Left ventricle myocardium inferior (tissue), 1 donor: ENCODE measurements at regions not wholly inside any gene's neighbourhood (a gene's known extent, or its start where the extent isn't known, plus 50 kb on each side); places are given as distances from the start of the nearest gene placed in this dataset.

Source experiments
- DNase-seq: peaks from one replicate; pipeline ENCODE4 v3.0.0-alpha.2; 2020
- H3K27ac ChIP-seq: fragments of 200-600 bp; replicated peaks from 2 replicates; pipeline ENCODE4 v1.8.0; 2021
- H3K27me3 ChIP-seq: fragments of 200-600 bp; 2 replicates; pipeline ENCODE4 v1.8.0; 2021; ENCODE audit warnings: low read depth
- H3K36me3 ChIP-seq: fragments of 200-600 bp; 2 replicates; pipeline ENCODE4 v1.8.0; 2021
- H3K4me1 ChIP-seq: fragments of 200-600 bp; 2 replicates; pipeline ENCODE4 v1.8.0; 2021
- H3K4me3 ChIP-seq: fragments of 200-600 bp; 2 replicates; pipeline ENCODE4 v1.8.0; 2021; ENCODE audit warnings: mild to moderate bottlenecking, moderate library complexity
- H3K9me3 ChIP-seq: fragments of 200-600 bp; replicated peaks from 2 replicates; pipeline ENCODE4 v1.8.0; 2021
- intact Hi-C: fragments of 100-400 bp; cut with micrococcal nuclease; formaldehyde crosslinking; loops from one replicate; pipeline ENCODE4 v1.11.0; 2022
- TF ChIP-seq, protein P1 (sequence below): fragments of 200-600 bp; IDR thresholded peaks from 2 replicates; pipeline ENCODE4 v1.8.0; 2021; ENCODE audit warnings: antibody characterized with exemption, mild to moderate bottlenecking, borderline replicate concordance
- donor health status: DM: no; HTN: yes; CAD: no; lungs with severe emphysema.

DNA sequence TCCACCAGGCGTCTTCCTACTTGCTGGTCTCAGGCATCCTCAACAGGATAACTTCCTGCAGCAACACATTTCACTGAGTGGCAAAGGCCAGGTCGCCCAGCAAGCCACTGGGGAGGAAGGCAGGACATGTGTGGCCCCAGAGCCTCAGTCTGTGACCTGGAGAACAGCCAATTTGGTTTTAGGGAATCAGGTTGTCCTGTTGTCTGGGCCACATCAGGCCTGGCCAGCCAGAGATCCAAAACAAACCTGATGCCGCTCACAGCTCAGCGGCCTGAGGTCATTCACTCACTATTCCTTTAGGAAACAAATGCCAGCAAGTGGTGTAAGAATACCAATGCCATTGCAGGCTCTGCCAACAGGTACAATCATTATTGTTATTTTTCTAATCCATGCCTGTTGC is 210.7 kb downstream of the VAPA start:
- Histone ChIP-seq H3K9me3 (peaks cover 7% of the 10 kb centered on the region), H3K27me3 (no peaks in the 10 kb centered on the region), H3K36me3 (no peaks in the 10 kb centered on the region), H3K4me1 (peaks cover 37% of the 10 kb centered on the region), H3K27ac (no peak overlapping the region), H3K4me3 (no peak overlapping the region)
- TF ChIP-seq, protein P1, sequence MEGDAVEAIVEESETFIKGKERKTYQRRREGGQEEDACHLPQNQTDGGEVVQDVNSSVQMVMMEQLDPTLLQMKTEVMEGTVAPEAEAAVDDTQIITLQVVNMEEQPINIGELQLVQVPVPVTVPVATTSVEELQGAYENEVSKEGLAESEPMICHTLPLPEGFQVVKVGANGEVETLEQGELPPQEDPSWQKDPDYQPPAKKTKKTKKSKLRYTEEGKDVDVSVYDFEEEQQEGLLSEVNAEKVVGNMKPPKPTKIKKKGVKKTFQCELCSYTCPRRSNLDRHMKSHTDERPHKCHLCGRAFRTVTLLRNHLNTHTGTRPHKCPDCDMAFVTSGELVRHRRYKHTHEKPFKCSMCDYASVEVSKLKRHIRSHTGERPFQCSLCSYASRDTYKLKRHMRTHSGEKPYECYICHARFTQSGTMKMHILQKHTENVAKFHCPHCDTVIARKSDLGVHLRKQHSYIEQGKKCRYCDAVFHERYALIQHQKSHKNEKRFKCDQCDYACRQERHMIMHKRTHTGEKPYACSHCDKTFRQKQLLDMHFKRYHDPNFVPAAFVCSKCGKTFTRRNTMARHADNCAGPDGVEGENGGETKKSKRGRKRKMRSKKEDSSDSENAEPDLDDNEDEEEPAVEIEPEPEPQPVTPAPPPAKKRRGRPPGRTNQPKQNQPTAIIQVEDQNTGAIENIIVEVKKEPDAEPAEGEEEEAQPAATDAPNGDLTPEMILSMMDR = no peak
- intact Hi-C loops = no loop called here
- DNase-seq = no peak

GRCh38 chr18:10124967-10125366 is 211.2 kb downstream of the VAPA start:
- peaks cover 3% of the 10 kb centered on the region for H3K9me3 ChIP-seq
- no peak overlapping the region for H3K27ac ChIP-seq
- DNase-seq = no peak
- intact Hi-C loops = no loop called here
- TF ChIP-seq, protein P1 = no peak
- no peak overlapping the region for H3K4me3 ChIP-seq
- peaks cover 39% of the 10 kb centered on the region for H3K4me1 ChIP-seq
- no peaks in the 10 kb centered on the region for H3K27me3 ChIP-seq
- no peaks in the 10 kb centered on the region for H3K36me3 ChIP-seq

DNA sequence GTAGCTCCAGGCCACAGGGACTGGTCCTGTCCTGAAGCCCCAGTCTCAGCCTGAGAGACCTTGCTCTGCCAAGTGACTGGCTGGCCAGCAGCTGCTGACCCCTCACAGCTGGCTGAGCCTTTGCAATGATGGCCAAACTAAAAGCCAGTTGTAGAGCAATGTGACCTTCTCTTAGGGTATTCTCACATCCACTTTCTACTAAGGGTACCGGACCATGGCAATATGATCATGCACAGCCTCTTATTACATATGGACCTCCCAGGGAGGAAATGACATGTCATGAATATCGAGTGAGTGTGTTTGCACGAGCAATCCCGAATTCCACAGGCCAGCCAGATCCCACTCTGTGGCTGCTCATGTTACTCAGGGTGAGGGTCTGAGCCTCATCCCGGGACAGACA is 213.9 kb downstream of the VAPA start:
- DNase-seq = no peak
- H3K36me3 ChIP-seq = no peaks in the 10 kb centered on the region
- H3K4me1 ChIP-seq = peaks cover 41% of the 10 kb centered on the region
- intact Hi-C loops = no loop called here
- no peak overlapping the region for H3K27ac ChIP-seq
- TF ChIP-seq, protein P1 = no peak
- H3K9me3 ChIP-seq = no peaks in the 10 kb centered on the region
- no peak overlapping the region for H3K4me3 ChIP-seq
- no peaks in the 10 kb centered on the region for H3K27me3 ChIP-seq

DNA sequence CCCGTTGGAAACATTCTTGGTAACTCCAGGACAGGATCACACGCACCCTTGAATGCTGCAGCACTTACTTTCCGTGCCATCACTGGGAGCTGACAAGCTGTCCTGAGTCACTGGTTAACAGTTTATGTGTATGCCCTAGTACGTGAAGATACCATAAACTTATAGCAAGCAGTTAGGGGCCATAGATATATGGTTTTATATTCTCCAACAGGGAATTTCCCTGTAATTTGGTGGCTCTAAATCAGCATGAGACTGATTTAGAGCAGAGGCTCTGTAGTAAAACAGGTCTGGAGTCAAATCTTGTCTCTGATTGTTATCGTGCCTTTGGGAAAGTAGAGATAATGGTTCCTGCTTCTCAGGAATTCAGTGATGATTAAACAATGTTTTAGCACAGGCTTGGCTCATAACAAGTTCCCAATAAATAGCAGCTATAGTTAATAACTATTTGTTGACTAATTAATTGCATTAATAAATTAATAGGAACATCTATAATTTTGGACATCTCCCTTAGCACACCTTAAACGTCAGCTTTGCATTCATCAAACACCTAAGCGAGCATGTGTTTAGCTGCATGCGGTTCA is 215.2 kb downstream of the VAPA start:
- Histone ChIP-seq H3K9me3 (no peaks in the 10 kb centered on the region), H3K4me1 (peaks cover 33% of the 10 kb centered on the region), H3K36me3 (no peaks in the 10 kb centered on the region), H3K4me3 (no peak overlapping the region), H3K27me3 (no peaks in the 10 kb centered on the region), H3K27ac (no peak overlapping the region)
- TF ChIP-seq, protein P1 = no peak
- DNase-seq = no peak
- intact Hi-C loops = no loop called here

DNA sequence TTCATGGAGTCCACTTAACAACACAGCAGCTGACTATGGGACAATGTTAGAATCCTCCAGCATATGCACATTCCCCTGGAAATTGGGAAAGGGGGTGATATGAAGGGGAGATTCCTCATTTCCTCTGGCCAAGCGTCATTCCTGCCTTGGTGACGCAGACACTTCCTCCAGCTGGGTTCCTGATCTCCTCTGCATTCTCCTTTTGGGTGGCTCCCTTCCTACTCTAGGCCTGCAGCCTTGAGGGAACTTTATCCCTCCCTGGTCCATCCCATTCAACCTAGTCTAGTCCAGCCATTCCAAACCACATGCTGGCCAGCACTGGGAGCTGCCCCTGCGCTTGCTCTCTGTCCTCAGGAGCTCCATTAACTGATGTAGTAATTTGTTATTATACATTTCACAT is 216.8 kb downstream of the VAPA start:
- DNase-seq = no peak
- peak overlapping the region; percentile 39 for H3K27ac ChIP-seq
- intact Hi-C loops = no loop called here
- H3K27me3 ChIP-seq = no peaks in the 10 kb centered on the region
- H3K4me3 ChIP-seq = no peak overlapping the region
- TF ChIP-seq, protein P1 = no peak
- no peaks in the 10 kb centered on the region for H3K36me3 ChIP-seq
- H3K4me1 ChIP-seq = peaks cover 26% of the 10 kb centered on the region
- H3K9me3 ChIP-seq = no peaks in the 10 kb centered on the region
